ENCODE measurements at regions not wholly inside any gene's neighbourhood (a gene's known extent, or its start where the extent isn't known, plus 50 kb on each side); places are given as distances from the start of the nearest gene placed in this dataset.

DNA sequence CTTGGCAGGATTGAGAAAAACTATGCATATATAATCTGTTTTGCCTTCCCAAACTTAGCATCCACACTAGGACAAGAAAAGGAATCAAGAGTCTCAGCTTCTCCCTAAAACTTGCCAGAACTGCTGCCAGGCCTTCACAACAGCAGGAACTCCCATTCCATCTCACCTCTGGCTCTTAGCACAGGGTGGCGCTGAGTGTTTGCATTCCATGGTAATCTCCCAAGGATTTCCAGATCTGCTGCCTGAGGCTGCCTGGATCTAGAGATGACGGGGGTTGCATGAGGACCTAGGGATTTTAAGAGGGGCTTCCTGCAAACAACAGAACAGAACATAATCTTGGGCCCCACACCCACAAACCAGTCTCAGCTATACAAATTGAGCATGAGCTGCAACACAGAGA, 87.1 kb upstream of the OPCML start:
- DNase-seq (ENCODE audit: low read depth): no peak
- TF ChIP-seq, protein P1, sequence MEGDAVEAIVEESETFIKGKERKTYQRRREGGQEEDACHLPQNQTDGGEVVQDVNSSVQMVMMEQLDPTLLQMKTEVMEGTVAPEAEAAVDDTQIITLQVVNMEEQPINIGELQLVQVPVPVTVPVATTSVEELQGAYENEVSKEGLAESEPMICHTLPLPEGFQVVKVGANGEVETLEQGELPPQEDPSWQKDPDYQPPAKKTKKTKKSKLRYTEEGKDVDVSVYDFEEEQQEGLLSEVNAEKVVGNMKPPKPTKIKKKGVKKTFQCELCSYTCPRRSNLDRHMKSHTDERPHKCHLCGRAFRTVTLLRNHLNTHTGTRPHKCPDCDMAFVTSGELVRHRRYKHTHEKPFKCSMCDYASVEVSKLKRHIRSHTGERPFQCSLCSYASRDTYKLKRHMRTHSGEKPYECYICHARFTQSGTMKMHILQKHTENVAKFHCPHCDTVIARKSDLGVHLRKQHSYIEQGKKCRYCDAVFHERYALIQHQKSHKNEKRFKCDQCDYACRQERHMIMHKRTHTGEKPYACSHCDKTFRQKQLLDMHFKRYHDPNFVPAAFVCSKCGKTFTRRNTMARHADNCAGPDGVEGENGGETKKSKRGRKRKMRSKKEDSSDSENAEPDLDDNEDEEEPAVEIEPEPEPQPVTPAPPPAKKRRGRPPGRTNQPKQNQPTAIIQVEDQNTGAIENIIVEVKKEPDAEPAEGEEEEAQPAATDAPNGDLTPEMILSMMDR (IDR thresholded peaks at IDR 0.05; ENCODE audit: insufficient read depth, low read depth, low read length): no peak
- ChIA-PET CTCF (no interaction called here), POLR2A (no interaction called here)
- no peaks in the 10 kb centered on the region for H3K36me3 ChIP-seq (ENCODE audit: control insufficient read depth, insufficient read depth, low read length)
- no peak overlapping the region for H3K4me3 ChIP-seq (ENCODE audit: low read depth, low read length)
- H3K27me3 ChIP-seq (ENCODE audit: control insufficient read depth, insufficient read depth, low read length): no peaks in the 10 kb centered on the region

DNA sequence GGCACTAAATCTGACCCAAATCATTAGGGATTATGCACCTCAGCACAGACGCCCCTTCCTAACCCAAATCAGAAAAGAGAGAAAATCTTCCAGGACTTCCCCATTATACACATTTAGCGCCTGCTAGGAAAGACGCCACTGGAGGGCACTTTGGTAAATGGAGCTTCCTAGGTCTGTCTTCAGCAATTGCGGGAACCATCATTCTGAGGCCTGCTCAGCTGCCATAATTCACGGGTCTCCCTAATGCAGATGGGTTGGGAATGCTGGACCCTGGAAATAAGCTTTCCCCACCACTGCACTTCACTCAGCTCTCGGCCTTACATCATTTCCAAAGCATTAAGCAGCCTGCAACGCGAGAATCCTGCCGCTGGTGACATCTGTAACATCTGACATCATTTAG, 86.2 kb upstream of the OPCML start:
- TF ChIP-seq, protein P1 (IDR thresholded peaks at IDR 0.05; ENCODE audit: insufficient read depth, low read depth, low read length): no peak
- ChIA-PET POLR2A (no interaction called here), CTCF (no interaction called here)
- DNase-seq (ENCODE audit: low read depth): no peak
- H3K27me3 ChIP-seq (ENCODE audit: control insufficient read depth, insufficient read depth, low read length): no peaks in the 10 kb centered on the region
- no peaks in the 10 kb centered on the region for H3K36me3 ChIP-seq (ENCODE audit: control insufficient read depth, insufficient read depth, low read length)
- no peak overlapping the region for H3K4me3 ChIP-seq (ENCODE audit: low read depth, low read length)

DNA sequence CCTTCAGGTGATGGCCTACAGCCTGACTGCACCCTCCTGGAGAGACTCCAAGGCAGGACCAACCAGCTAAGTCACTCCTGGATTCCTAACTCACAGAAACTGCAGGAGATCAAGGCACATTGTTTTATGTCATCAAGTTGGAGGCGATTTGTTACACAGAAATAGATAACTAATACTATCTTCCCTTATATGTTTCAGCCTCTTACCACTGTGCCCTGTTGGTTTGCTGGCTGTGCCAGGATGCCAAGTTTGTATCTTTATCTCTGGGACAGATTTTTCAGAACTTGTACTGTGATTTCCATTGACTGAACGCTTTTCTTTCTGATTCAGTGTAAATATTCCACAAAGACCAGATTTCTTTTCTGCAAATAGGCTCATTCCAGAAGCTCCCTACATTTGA, 76.2 kb upstream of the OPCML start:
- ChIA-PET CTCF (no interaction called here), POLR2A (no interaction called here)
- Histone ChIP-seq H3K27me3 (ENCODE audit: control insufficient read depth, insufficient read depth, low read length) (no peaks in the 10 kb centered on the region), H3K36me3 (ENCODE audit: control insufficient read depth, insufficient read depth, low read length) (no peaks in the 10 kb centered on the region), H3K4me3 (ENCODE audit: low read depth, low read length) (no peak overlapping the region)
- TF ChIP-seq, protein P1 (IDR thresholded peaks at IDR 0.05; ENCODE audit: insufficient read depth, low read depth, low read length): no peak
- DNase-seq (ENCODE audit: low read depth): no peak

DNA sequence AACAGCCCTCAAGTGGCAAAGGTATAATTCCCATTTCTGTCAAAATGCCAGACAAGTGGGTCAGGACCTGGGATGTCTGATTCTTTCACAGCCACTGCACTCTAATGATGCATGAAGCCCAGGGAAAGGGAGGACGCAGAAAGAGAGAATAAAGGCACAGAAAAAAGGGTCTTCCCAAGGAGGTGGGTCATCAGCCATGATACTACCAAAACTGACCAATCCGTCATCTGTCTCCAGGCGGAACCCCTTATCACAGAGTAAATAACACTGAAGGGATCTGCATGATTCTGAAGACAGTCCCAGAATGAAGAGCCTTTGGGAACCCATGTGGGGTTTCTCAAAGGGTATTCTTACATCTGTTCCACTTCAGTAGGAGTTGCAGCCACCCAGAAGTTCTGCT, 73.8 kb upstream of the OPCML start:
- no peaks in the 10 kb centered on the region for H3K27me3 ChIP-seq (ENCODE audit: control insufficient read depth, insufficient read depth, low read length)
- CTCF ChIA-PET: no interaction called here
- POLR2A ChIA-PET: no interaction called here
- no peak for DNase-seq (ENCODE audit: low read depth)
- H3K4me3 ChIP-seq (ENCODE audit: low read depth, low read length): no peak overlapping the region
- no peaks in the 10 kb centered on the region for H3K36me3 ChIP-seq (ENCODE audit: control insufficient read depth, insufficient read depth, low read length)
- TF ChIP-seq, protein P1 (IDR thresholded peaks at IDR 0.05; ENCODE audit: insufficient read depth, low read depth, low read length): no peak

DNA sequence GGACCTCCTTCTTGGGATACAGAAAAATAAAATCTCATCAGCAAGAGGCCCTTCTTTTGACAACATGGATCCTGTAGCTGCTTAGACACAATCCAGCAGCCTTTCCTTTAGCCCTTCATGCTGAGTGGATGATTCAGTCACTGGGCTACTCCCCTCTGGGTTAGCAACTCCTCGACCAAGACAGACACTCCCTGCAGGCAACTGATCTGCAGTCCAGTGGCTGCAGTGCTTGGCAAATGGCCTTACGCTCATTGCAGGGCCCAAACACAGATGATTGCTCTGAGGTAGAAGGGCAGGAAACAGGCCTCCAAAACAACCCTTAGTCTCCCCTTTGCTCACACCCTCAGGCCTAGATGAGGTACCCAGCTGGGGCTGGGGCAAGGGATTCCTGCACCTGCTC, 73.2 kb upstream of the OPCML start:
- CTCF ChIA-PET: no interaction called here
- no peak for DNase-seq (ENCODE audit: low read depth)
- POLR2A ChIA-PET: no interaction called here
- Histone ChIP-seq H3K4me3 (ENCODE audit: low read depth, low read length) (no peak overlapping the region), H3K27me3 (ENCODE audit: control insufficient read depth, insufficient read depth, low read length) (no peaks in the 10 kb centered on the region), H3K36me3 (ENCODE audit: control insufficient read depth, insufficient read depth, low read length) (no peaks in the 10 kb centered on the region)
- TF ChIP-seq, protein P1 (IDR thresholded peaks at IDR 0.05; ENCODE audit: insufficient read depth, low read depth, low read length): no peak

Measured in BJ (cell line).